NT2/D1 (cell line): ENCODE measurements at regions not wholly inside any gene's neighbourhood (a gene's known extent, or its start where the extent isn't known, plus 50 kb on each side); places are given as distances from the start of the nearest gene placed in this dataset.

Experiments used
- SUZ12 ChIP-seq: IDR thresholded peaks from 2 replicates; pipeline ENCODE4 v1.6.1; 2011; ENCODE audit not compliant: insufficient read length, insufficient read depth; ENCODE audit errors: extremely low read depth
- YY1 ChIP-seq: IDR thresholded peaks from 2 replicates; pipeline ENCODE4 v1.6.1; 2011; ENCODE audit not compliant: insufficient read length, insufficient read depth

DNA sequence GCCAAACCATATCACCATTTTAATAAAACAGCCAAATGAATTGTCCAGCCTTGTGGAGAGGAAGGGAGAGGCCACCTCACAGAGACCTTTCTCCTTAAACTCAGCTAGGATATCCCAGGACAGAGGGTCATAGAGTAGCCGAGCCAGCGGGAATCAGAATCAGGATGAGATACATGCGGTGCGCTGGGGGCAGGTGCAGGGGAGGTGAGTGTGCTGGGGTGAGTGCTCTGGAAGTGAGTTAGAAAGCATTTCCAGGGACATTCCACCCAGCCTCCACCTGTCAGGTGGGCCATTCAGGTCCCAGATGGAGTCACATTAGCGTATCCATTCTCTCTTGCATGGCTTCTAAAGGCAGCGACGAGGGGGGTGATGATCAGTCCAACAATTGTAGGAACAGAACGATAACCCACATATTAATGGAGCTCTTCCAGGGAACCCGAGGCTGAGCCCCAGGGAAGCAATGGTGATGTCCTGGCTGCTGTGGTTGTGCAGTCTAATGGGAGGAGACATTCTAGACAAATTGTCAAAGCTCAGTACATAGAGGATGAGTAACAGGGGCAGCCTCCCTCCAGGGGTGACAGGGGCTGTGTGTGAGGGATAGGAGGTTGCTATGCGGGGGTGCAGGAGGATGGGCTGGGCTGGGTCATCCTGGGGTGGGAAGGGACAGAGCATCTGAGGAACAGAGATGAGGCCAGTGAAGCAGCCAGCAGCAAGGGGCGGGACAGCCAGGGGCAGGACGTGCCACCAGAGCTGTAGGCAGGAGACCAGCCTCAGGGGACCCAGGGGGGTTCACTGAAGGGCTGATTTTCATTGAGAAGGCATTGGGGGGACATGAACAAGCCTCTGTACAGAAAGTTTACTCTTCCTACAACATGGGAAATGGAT, 88.7 kb upstream of the FRMD1 start:
- TF ChIP-seq YY1: no peak
- no peak for TF ChIP-seq SUZ12
